ENCODE measurements at regions not wholly inside any gene's neighbourhood (a gene's known extent, or its start where the extent isn't known, plus 50 kb on each side); places are given as distances from the start of the nearest gene placed in this dataset.
A peak's percentile ranks its signal among the peaks of the same experiment; 100 is the strongest.

DNA sequence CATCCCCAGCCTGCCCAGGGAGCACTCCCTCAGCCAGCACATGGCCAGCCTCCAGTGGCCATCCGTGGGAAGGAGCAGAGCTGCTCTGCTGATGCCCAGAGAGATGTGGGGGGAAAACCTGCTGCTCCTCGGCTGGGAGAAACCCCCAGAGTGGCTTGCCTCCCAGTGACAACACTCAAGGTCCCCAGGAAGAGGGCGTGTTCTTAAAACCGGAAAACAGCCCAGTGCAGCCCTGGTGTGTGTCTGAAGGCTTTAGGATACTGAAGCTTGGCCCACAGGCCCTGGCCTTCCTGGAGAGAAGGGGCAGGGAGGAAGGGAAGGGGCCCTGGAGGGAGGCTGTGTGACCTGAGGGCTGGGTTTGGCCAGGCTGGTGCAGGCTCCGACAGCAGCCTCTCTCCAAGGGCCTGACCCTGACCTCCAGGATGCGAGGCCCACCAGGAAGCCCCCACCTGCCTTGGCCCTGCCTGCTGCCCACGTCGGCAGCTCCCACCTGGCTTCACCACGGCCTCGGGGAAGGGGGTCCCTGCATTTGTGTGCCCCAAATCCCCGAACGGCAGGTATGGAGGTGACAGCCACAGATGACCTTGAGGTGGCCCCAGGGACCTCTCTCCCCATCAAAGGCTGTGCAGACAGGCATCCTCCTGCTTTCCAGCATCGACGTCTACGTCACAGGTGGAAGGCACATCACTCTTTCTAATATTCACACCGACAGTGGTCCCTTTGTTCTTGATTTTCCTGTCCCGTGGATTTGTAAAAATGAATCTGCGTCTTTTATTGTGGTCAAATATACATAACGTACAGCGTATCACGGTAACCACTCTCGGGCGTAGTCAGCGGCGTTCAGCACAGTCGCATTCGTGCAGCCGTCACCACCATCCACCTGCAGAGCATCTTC is 190.0 kb upstream of the C14orf180 start:
- peak; percentile 12 for DNase-seq

DNA sequence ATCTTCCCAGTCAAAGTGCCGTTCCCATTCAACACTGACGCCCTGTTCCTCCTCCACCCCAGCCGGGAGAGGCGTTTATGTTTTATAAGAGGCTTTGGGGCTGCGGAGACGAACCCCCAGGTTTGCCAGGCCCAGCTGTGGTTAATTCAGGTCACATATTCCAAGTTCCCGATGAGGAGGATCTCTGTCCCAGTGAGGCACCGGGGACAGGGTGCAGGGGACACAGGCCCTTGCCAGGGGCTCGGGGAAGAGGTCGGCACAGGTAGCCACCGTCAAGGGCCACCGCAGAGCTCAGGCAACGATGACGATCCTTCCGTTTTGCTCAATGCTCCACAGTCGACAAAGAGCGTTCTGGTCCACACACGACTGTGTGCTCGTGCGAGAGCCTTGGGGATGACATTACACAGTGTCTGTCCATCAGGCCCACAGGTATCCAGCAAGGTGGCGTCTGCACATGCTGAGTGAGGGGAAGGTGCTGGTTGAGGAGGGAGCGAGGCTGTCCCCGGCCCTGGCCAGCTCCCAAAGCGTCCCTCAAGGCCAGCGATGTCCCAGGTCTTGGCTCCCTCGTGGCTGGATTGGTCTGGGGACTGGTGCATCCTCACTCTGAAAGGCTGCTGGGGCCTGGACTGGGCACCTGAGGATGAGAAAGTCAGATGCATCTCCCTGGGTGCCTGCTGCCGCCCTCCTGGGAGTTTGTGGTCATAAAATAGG is 189.2 kb upstream of the C14orf180 start:
- DNase-seq: no peak

DNA sequence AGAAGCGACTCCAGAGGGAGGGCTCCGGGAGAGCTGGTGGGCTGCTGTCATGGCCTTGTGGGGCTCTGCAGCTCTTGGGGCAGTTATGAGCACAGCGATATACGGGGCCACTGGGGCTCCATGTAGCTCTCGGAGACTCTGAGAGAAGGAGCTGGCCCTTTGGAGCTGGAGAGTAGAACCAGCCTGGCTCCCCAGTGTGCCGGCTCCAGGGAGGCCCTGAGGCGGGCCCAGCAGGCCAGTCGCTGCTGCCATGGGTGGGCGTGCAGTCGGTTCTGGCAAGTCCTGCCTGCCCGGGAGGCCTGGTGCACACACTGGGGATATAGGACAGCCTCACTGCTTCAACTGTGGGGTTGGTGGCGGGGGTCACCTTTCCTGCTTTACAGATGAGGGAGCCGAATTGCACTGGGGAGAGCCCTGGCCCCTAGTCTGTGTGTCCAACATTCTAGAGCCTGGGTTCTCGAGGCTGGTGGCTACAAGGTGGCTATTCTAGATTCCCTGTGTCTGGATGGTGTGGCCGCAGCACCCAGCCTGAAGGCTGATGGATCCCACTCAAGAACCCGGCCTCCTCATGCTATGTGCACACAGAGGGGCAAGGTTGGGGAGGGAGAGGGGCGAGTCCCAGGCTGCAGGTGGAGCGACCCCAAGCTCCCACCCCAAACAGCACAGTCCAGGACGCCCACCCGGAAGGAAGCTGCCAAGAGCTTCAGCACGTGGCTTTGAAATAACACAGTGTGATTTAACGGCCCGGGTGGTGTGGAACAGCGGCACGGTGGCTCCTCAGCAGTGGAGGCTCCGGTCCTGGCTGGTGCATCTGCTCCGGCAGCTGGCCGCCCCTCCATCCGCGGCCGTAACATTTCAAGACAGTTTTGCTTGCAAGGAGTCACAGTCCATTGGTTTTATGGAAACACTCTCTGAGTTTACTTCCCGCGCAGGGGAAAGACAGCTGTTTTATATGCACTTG is 188.3 kb upstream of the C14orf180 start:
- peak; percentile 8 for DNase-seq

DNA sequence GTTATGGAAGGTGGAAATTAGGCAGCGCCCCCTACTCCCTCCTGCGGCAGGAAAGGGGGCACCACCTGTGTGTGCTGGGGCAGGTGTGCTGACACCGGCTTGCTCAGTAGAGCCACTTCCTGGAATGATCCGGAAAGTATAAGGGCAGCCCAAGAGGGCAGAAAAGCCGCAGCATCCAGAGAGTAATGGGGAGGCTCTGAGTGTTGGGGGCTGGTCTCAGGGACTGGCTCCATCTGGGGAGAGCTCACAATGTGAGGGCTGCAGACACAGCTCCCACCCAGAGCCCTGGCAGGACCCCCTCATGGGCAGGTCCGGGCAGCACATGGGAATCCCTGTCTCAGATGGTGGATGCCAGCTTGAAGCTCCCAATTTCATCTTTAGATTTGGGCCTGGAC is 187.6 kb upstream of the C14orf180 start:
- DNase-seq: no peak

DNA sequence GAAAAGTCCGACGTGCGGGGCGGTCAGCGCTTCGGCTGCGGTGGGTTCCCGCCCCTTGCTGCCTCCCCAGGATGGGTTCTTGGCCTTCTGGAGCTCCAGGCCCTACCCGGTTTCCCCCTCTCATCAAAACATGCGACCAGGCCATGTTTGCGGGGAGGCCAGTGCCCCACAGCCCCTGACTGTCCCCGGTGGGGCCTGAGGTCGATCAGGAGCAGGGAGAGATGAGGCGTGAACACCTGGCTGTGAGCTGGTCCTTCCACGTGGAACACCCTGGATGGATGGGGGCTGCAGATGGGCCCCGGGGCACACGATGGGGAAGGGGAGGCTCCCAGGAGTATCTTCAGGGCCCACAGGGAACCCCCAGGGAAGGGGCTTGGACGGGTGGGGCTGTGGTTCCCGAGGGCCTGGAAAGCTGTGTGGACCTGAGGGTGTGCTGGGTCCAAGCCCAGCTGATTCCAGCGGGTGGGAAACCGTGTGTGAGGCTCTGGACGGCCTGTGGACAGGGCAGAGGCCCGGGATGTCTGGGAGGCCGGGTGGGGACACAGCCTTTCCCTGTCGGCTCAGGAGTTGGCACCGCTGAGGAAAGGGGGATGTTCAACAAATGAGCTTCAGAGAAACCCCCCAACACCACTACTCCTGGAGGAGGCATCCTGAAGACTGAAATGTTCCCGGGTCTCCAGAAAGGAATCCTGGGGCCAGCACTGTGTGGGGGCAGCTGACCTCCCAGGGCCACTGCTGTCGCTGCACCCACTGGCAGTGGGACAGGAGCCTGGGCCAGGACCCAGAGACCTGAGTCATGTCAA is 187.0 kb upstream of the C14orf180 start:
- DNase-seq: no peak

DNA sequence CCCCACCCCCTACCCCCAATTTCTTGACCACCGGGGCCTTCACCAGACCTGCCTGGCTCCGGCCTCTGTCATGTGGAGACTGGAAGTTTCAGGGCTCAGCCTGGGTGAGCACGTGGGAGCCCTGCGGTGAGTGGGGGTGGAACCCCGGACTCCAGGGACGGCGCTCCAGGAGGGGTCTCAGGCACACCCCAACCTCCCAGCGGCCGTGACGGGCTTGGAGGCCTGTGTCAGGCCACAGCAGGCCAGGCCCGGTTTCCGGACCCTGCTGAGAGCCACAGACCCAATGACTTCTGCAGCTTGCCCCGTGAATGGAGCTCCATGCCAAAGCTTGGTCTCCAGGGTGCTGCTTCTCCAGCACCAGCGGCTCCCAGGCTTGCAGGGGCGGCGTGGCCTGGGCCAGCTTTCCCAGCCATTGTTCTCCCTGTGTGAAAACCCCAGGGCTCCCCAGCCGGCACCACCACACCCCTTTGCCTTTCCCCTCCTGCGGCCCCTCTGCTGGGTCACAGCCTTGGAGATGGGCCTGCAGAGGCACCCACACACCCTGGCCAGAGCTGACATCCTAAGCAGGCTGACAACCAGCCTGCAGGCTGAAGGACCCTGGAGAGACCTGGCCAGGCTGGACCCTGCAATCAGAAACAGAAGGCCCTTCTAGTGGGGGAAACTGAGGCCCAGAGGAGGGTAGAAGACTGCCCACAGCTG is 186.2 kb upstream of the C14orf180 start:
- no peak for DNase-seq

DNA sequence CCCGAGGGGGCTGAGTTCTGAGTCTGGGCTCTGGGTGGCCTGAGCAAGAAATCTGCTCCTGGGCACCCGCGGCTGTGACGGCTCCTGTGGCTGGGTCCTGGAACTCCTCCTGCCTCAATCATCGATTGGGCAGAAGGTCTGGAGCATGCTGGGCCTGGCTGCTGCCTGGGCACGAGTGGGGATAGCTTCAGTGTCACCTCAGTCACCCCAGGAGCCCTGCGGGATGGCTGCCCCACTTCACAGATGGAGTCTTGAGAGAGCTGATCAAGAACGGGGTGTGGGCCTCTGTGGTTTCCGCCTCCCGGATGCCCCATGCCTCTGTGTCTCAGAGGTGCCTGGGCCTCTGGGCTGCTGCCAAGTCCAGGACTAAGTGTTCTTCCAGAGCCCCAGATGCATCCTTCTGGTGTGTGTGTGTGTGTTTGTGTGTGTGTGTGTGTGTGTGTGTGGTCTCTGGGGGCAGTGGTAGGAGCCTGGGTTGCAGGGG is 185.6 kb upstream of the C14orf180 start:
- peak; percentile 51 for DNase-seq

DNA sequence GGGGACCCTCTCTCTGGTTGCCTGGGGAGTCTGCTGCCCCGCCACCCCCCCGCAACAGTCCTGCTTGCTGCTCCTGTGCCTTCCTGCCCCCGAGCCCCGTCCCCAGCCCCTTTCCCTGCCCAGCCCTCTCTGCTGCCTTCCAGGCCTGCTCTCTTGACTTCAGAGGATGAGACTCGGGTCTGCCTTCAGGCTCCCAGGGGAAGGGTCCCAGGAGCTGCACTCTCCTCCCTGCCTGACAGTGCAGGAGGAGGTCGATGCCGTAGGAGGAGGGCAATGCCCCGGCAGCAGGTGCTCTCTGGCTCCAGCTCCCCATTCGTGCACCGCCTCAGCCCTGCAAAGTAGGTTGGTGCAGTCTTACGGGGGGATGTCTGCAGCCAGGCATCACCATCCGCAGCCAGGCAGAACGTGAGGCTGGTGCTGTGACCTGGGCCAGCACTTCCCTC is 185.1 kb upstream of the C14orf180 start:
- DNase-seq: no peak

DNA sequence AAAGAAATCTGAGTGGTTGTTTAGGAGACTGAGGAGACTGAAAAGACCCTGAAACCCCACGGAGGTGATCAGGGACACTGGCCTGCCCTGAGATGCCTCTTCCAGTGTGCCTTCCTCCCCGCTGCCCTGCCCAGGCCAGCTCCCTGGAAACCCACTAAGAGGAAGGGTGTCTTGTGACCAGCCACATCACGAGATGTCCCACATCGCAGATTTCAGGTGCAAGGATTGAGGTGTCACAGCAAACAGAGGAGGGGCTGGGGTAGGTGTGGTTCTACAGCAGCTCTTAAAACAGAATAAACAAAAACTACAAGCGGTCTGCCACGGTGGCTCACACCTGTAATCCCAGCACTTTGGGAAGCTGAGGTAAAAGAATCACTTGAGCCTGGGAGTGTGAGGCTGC is 184.3 kb upstream of the C14orf180 start:
- DNase-seq: no peak

DNA sequence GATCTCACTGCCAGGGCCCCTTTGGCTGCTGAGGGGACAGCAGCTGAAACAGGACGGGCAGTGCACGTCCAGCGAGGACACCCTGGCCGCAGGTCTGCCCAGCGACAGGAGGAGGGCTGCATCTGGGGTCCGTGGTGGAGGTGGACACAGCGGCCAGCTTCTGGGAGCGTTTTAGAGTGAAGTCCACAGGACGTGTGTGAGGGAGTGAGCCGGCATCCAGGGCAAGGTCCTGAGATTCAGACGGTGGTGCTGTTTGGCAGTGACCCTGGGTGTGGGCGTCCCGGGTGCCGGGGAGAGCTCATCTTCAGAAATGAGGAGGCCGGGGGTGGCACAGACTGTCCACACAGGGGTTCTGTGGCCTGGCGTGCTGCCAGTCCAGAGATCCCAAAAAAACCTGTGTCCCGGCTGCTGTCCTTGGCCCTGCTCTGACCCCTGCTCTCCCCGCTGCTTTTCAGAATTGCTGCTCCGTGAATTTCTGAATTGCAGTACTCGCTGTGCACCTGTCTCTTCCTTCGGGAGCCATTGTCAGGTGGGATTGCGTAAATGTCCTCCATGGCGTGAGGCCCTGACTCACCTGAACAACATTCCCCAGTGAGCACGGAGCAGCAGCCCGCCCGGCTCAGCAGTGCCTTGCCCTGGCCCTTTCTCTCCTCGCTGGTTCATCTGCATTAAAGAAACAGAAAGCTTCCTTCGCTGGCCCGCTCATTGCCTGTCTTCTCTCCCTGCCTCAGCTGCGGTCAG is 183.5 kb upstream of the C14orf180 start:
- no peak for DNase-seq

DNA sequence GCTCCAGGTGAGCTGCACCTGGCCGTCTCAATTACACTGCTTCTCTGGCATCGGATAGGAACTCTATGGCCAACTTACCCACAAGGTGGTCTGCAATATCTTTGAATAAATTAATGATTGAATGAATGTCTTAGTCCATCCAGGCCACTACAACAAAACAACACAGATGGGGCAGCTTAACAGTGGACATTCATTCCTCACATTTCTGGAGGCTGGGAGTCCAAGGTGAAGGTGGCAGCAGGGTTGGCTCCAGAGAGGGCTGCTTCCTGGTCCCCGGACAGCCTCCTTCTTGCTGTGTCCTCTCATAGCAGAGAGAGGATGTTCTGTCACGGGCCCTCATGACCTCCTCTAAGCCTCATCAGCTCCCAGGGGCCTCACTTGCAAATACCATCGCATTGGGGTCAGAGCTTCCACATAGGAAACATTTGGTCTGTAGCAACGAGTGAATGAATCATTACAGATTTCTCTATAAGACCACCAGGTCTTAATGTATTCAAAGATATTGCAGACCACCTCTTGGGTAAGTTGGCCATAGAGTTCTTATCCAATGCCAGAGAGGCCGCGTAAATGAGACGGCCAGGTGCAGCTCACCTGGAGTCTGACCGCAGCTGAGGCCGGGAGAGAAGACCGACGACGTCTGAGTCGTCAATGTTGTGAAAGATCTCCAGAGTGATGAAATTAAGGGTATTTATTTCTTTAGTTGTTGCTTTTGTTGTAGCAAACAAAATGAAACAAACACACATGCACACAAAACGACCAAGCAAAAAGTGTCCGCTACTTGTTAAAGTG is 182.7 kb upstream of the C14orf180 start:
- no peak for DNase-seq

DNA sequence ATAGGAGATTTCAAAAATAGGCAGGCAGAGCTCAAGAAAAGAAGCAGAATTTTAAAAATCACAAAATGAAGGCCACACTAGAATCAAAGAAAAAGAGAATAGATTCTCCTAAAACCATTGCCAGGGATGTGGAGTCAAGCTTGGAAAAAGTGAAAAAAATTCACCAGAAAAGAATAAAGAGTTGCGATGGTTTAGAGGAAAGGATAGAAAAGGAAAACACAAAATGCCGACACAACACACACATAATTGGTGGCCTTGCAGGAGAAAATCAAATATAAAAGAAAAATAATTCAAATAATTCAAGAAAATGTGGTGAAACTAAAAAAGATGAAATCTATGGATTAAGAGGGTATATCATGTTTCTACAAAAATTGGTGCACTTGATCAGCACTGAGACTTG is 181.6 kb upstream of the C14orf180 start:
- DNase-seq: no peak

DNA sequence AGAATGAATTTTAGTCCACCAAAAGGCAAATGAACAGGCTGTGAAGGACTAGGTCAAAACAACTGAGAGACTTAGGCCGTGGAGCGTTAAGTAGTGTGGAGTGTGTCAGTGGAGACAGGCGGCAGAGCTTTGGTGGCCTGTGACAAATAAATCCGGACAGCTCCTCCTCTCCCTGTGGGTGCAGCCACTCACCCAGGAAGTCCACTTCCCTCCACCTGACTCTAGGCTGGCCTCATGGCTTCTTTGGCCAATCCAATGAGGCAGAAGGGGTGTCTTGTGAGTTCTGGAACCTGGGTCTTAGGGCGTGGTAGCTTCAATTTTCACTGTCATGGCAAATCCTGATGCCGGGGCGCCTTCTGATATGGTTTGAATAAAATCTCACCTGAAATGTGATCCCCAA is 180.9 kb upstream of the C14orf180 start:
- DNase-seq: no peak

DNA sequence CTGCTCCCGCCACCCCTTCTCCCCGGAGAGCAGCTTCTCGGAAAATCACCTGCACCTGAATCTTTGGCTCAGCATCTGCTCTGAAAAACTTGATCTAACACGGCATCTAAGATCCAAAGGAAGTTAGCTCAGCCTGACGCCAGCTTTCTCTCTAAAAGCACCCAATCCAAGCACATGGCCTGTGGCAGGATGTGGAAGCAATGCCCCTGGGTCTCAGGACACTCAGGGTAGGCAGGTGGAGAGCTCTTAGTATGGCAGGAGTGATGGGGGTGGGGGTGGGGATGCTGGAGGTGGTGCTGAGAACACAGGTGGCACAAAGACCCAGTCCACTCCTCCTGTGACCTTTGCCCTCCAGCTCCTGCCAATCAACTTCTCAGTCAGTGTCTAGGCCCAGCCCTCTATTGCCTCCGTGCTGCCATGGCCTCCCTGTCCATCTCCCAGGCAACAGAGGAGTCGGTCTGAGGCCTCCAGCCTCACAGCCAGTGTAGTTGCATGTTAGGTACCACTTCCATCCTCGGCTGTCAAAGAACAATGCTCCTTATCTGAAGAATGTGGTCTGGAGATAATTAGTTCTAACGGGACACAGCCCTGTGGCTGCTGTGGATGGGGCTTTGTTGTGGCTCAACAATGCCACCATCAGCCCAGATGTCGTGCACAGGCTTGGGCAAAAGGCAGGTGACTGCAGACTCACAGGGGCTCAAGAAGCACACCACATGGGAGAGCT is 180.0 kb upstream of the C14orf180 start:
- no peak for DNase-seq

DNA sequence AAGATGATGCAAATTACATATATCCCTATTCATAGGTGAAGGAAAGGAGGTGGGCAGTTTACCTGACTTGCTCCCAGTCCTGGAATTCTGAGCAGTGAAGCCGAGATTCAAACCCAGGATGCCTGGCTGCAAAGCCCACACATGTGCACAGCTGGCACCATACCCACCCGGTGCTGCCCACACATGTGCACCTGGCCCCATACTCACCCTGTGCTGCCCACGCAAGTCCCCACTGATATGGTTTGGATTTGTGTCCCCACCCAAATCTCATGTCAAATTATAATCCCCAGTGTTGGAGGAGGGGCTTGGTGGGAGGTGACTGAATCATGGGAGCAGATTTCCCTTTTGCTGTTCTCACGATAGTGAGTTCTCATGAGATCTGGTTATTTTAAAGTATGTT is 179.2 kb upstream of the C14orf180 start:
- DNase-seq: no peak

DNA sequence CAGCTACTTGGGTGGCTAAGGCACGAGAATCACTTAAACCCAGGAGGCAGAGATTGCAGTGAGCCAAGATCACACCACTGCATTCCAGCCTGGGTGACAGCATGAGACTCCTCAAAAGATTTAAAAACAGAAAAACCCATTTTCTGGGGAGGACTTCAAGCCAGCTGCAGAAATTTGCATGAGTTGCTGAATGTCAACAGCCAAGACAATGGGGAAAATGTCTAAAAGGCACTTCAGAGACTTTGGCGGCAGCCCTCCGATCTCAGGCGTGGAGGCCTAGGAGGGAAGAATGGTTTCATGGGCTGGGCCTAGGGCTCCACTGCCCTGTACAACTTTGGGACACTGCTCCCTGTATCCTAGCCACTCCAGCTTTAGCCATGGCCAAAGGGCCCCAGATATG is 177.8 kb upstream of the C14orf180 start:
- DNase-seq: no peak

DNA sequence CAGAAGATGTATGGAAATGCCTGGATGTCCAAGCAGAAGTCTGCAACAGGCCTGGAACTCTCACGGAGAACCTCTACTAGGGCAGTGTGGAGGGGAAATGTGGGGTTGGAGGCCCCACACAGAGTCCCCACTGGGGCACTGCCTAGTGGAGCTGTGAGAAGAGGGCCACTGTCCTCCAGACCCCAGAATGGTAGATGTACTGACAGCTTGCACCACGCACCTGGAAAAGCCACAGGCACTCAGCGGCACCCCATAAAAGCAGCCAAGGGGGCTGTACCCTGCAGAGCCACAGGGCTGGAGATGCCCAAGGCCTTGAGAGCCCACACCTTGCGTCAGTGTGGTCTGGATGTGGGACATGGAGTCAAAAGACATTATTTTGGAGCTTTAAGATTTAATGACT is 177.3 kb upstream of the C14orf180 start:
- DNase-seq: peak; percentile 3

DNA sequence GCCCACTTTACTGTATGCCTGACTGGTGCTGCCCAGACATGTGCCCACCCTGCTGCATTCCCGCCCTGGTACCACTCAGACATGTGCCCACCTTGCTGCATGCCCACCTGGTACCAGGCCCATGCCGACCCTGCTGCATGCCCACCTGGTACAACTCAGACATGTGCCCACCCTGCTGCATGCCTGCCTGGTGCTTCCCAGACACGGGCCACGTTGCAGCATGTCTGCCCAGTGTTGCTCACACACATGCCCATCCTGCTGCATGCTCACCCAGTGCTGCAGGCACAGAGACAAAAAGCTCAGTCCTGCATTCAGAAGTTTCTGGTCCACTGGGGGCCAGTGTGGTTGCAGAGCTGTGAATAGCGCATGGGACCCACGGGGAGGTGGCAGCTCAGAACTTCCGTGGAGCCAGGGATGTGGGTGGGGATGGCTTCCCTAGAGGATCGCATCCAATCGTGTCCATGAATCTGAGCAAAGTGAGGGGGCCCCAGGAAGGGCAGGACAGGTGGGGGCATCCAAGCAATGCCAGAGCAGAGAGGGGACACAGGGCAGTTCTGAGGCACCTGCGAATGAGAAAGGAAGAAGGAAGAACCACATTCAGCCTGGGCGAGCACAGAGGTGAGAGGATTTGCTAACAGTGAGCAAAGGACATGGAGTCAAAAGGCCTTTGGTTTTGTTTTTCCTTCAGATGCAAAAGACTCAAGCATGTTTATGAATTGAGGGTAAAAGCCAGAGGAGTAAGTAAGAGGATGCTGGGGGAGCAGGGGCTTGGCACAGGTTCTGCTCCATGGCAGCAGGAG is 175.9 kb upstream of the C14orf180 start:
- DNase-seq: peak; percentile 6
